ENCODE measurements at regions not wholly inside any gene's neighbourhood (a gene's known extent, or its start where the extent isn't known, plus 50 kb on each side); places are given as distances from the start of the nearest gene placed in this dataset.

DNA sequence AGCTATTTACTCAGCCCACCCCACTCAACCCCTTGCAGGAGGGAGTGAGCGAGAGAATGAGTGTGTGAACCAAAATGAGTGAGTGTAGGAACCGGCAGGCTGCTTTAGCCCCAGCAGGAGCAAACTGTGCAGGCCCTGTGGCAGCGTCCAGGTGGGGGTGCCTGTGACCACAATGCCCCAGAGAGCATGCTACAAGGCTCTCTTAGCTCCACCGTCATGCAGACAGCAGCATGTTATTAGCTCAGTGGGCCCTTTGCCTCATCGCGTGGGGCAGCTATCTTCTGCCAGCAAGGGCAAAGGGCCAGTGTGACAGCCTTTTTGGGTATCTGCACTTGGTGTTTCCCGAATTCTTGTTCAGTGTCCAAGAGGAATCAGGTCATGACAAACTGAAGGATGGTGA, 271.3 kb downstream of the GPM6A start:
- H3K4me1 ChIP-seq (ENCODE audit: low read depth, poor library complexity, severe bottlenecking), result no peaks in the 10 kb centered on the region
- no peak overlapping the region for H2AFZ ChIP-seq (ENCODE audit: low read depth)
- TF ChIP-seq CTCF (conservative IDR thresholded peaks at IDR 0.05; ENCODE audit: low read depth, low read length), result no peak
- H3K4me3 ChIP-seq (IDR thresholded peaks at IDR 0.05; ENCODE audit: insufficient read depth, low read depth, low read length), result no peak overlapping the region
- H3K36me3 ChIP-seq (ENCODE audit: insufficient read depth), result no peaks in the 10 kb centered on the region
- no peak overlapping the region for H3K27ac ChIP-seq
- no peak overlapping the region for H3K4me2 ChIP-seq
- no peaks in the 10 kb centered on the region for H3K79me2 ChIP-seq (ENCODE audit: insufficient read depth, low read depth)
- H3K9ac ChIP-seq, result no peak overlapping the region
- no peaks in the 10 kb centered on the region for H4K20me1 ChIP-seq (ENCODE audit: insufficient read depth)
- H3K27me3 ChIP-seq (ENCODE audit: insufficient read depth, low read depth), result no peaks in the 10 kb centered on the region

- no peak overlapping the region for H3K9ac ChIP-seq
- H3K79me2 ChIP-seq (ENCODE audit: insufficient read depth, low read depth), result no peaks in the 10 kb centered on the region
- no peak overlapping the region for H3K27ac ChIP-seq
- H2AFZ ChIP-seq (ENCODE audit: low read depth), result no peak overlapping the region
- H3K4me3 ChIP-seq (IDR thresholded peaks at IDR 0.05; ENCODE audit: insufficient read depth, low read depth, low read length), result no peak overlapping the region
- TF ChIP-seq CTCF (conservative IDR thresholded peaks at IDR 0.05; ENCODE audit: low read depth, low read length), result no peak
- H4K20me1 ChIP-seq (ENCODE audit: insufficient read depth), result no peaks in the 10 kb centered on the region
- H3K4me2 ChIP-seq, result no peak overlapping the region
- no peaks in the 10 kb centered on the region for H3K27me3 ChIP-seq (ENCODE audit: insufficient read depth, low read depth)
- H3K4me1 ChIP-seq (ENCODE audit: low read depth, poor library complexity, severe bottlenecking), result no peaks in the 10 kb centered on the region
- no peaks in the 10 kb centered on the region for H3K36me3 ChIP-seq (ENCODE audit: insufficient read depth)
Observed at GRCh38 chr4:175542786-175543185, 269.3 kb downstream of the GPM6A start.

GRCh38 chr4:175559126-175559525, 252.9 kb downstream of the GPM6A start:
- no peak overlapping the region for H3K4me2 ChIP-seq
- no peaks in the 10 kb centered on the region for H3K79me2 ChIP-seq (ENCODE audit: insufficient read depth, low read depth)
- H3K36me3 ChIP-seq (ENCODE audit: insufficient read depth), result no peaks in the 10 kb centered on the region; the same call in 1 of the 2 replicates
- no peak overlapping the region for H2AFZ ChIP-seq (ENCODE audit: low read depth)
- peaks cover 13% of the 10 kb centered on the region for H3K4me1 ChIP-seq (ENCODE audit: low read depth, poor library complexity, severe bottlenecking)
- H3K4me3 ChIP-seq (IDR thresholded peaks at IDR 0.05; ENCODE audit: insufficient read depth, low read depth, low read length), result no peak overlapping the region
- no peak overlapping the region for H3K9ac ChIP-seq
- TF ChIP-seq CTCF (conservative IDR thresholded peaks at IDR 0.05; ENCODE audit: low read depth, low read length), result no peak
- no peak overlapping the region for H3K27ac ChIP-seq
- no peaks in the 10 kb centered on the region for H4K20me1 ChIP-seq (ENCODE audit: insufficient read depth)
- no peaks in the 10 kb centered on the region for H3K27me3 ChIP-seq (ENCODE audit: insufficient read depth, low read depth)

GRCh38 chr4:175559526-175559925, 252.5 kb downstream of the GPM6A start:
- Histone ChIP-seq H3K4me2 (no peak overlapping the region), H3K4me3 (IDR thresholded peaks at IDR 0.05; ENCODE audit: insufficient read depth, low read depth, low read length) (no peak overlapping the region), H2AFZ (ENCODE audit: low read depth) (no peak overlapping the region), H3K79me2 (ENCODE audit: insufficient read depth, low read depth) (no peaks in the 10 kb centered on the region), H3K36me3 (ENCODE audit: insufficient read depth) (no peaks in the 10 kb centered on the region; the same call in 1 of the 2 replicates), H3K4me1 (ENCODE audit: low read depth, poor library complexity, severe bottlenecking) (peaks cover 13% of the 10 kb centered on the region), H3K27me3 (ENCODE audit: insufficient read depth, low read depth) (no peaks in the 10 kb centered on the region), H3K27ac (no peak overlapping the region), H3K9ac (no peak overlapping the region), H4K20me1 (ENCODE audit: insufficient read depth) (no peaks in the 10 kb centered on the region)
- TF ChIP-seq CTCF (conservative IDR thresholded peaks at IDR 0.05; ENCODE audit: low read depth, low read length), result no peak

Data from KMS-11 (cell line).